NCI-H146 treated with DMSO at 0.1 percent for 48 hours (cell line): ENCODE measurements at regions not wholly inside any gene's neighbourhood (a gene's known extent, or its start where the extent isn't known, plus 50 kb on each side); places are given as distances from the start of the nearest gene placed in this dataset.
"Not testable (repeated sequence)": the region's sequence is repeated elsewhere in the genome, so short reads cannot be mapped to it uniquely, and the experiment has no call there.

Source experiments
- DNase-seq: peaks from one replicate; lab custom pipeline; 2025; ENCODE audit not compliant: unreplicated experiment; lab: John Stamatoyannopoulos, UW

DNA sequence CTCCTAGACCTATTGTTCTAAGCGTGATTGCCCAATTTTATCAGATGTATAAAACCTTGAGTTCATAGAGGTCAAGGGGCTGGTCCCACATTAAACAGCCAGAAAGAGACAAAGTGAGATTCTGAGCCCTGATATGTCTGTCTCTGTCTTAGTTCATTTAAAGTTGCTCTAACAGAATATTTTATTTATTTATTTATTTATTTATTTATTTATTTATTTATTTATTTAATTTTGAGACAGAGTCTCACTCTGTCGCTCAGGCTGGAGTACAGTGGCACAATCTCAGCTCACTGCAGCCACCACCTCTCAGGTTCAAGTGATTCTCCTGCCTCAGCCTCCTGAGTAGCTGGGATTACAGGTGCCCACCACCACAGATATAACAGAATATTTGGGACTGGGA is 1999.6 kb upstream of the WWC1 start:
- not testable (repeated sequence) for DNase-seq

DNA sequence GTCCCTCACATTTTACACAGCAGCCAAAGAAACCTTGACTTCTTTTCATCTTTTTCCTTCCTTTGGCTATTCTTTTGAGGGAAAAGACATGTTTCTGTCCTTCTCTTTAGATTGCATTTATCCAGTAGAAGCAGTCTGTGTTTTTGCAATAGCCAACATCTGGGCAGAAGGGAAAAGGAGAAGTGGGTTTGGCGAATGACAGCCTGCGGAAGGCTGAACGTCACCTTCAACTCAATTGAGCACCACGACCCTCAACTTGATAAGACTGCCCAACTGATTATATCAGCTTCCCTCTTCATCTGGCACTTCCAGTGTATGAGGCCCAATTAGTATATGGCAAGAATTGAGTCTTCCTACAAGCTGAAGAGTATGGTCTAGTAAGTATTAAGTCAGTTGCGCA is 1997.6 kb upstream of the WWC1 start:
- DNase-seq = no peak

DNA sequence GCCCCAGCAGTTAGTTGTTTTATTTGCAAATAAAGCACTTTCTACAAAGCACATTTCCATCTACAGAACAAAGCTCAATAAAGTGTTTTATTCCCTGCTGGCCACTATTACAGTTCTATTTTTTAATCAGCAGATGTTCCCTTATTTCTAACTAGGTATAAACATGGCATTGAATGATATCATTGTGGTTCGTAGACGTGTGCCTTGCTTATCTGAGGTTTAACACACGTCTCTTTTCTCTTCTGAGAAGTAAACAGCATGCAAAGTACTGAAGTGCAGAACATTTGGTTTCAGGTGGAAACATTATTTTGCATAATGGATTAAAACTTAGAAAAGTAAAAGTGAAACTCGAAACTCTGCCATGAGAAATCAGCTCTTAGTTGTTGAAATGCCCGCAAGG is 1989.3 kb upstream of the WWC1 start:
- no peak for DNase-seq

DNA sequence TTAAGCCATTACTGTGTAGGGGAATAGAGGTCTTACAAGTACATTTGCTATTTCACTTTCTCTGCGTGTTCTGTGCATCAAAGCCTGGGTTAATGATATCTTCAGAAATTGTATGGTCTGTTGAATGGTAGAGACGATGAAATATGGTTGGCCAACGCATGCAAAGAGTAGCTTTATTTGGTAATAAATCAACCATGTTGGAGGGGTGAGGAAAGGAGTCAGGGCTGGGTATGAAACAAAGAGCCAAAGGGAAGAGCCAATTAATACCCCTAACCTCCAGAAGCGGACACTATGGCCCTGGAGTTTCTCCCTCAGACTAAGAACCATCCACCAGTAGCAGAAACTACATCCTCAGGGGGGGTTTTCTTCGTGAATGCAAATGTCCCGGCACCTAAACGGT is 1974.0 kb upstream of the WWC1 start:
- DNase-seq = no peak

DNA sequence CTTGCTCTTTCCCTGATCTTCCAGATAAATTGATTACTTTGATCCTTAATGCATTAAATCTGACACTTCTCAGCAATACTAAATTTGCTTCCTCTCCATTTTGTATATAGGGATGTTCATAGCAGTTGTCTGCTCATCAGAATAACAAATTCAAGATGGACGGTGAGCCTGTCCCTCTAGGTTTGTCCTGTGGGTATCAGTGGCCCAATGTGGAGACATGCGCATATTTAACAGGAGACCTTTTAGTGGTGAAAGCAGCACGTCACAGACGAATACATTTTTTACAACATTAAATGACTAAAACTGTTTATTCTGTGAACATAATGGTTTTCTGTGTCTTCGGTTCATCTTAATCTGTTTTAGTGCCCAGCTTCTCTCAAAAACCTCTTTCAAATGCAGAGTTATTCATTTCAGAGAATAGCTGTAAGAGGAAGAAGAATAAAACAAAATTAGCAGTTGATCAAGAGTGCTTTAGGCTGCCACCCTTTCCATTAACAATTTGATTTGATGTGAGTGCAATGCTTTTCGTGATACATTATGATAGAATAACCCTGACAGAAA is 1970.4 kb upstream of the WWC1 start:
- DNase-seq = no peak

DNA sequence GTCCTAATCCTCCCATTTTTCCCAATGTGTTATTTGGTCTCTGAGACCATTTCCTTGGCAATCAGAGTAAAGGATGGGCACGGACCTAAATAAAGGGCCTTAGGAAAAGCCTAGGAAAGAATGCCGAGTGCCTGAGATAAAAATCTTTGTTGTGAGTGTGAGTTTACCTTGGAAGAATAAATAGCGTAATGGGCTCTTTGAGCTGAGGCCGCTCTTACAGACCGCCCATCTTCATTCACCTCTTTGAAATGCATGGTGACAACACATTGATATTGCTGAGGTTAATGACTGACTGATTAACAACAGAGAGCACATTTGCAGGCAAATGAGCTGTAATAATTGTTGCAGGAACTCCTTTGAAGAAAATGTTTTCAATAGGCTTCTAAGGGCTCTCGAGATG is 1967.1 kb upstream of the WWC1 start:
- DNase-seq = no peak

DNA sequence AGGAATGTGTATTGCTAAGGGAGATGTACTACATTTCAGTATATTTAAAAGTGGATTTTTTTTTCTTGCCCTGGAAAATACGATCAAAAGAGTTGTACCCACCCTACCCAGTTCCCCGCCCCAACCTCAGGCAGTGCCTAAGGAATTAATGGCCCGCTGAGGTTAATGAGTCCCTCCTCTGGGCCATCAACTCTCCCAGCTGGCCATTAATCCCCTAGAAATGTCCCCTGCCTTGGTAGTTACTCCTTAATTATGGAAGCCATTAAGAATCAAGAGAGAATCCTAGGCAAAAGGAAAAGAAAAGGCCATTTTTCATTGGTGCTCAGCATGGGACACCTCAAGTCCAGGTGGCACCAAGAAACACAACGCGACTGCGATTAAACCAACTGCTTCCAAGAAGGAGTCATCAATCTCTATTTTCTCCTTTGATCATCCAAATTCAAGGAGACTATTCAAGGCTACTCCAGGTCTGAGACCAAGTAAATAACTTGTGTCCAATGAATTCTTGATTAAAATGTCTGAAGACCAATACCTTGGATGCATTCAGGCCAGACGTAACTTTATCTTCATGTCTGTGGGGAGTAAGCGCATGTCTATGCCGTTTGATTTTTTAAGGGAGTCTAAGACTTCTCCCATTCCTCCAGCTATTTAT is 1962.2 kb upstream of the WWC1 start:
- no peak for DNase-seq

DNA sequence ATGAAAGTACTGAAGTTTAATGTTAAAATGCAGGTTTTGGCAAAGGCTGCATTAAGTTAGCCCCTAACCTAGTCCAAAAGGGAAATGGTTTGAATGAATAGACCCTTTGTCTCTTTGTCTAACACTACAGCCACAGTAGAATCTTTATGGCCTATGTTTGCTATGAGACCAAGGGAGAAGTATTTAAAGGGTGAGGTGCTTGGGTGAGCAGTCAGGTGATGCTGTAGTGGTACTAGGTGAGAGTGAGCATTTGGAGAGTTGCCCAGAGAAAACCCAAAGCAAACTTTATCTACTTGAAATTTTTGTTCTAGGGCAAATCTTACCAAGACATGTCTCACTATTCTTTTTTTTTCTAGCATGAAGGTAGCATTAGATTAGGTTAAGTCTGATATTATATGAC is 1961.4 kb upstream of the WWC1 start:
- no peak for DNase-seq

DNA sequence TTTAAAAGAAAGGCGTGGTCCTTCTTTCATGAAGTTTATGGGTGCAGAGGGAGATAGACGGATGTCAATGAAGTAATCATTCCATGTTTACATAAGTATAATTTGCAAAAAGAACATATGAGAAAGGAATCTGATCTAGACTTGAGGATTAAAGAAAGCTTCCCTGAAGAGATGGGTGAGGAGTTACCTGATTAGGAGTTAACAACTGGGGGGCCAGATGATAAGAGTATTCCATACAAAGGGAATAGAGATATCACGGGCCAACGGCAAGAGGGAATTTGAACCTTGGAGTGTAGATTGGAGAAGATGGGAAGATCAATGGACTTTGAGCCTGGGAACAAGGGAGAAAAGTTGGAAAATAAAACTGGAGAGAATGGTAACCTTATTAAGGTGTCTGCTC is 1959.9 kb upstream of the WWC1 start:
- DNase-seq = no peak

DNA sequence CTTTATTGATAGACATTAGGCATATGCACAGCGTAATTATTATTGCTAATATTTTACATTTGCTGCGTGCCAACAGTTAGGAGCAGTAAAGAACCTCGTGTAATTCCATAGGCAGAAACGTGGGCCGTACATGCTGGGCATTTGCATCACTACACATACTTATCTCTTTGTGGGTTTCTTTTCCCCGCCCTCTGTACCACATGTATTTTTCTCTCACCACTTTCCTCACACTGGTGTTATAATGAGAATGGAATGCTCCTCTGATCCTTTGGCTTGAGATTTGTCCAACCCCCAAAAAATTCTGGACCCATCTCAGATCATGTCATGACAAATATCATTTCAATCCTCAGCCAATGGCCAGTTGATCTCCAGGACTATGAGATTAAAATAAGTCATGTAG is 1952.6 kb upstream of the WWC1 start:
- no peak for DNase-seq

DNA sequence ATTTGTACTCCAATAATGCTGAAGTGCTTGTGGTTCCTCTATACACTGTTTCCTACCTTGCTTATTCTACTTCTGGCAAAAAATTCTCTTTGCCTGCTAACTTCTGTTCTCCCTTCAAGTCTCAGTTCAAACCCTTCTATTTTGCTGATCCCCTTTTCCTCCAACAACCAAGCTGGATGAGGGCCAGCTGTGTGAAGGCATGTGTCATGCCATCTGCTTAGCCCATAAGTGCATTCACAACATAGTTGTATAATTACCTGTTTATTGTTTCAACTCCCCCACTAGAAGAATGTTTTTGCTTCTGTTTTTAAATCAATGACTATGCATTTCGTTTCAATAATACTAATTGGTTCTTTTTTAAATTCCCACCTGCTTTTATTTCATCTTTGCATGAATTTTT is 1951.4 kb upstream of the WWC1 start:
- DNase-seq = no peak

DNA sequence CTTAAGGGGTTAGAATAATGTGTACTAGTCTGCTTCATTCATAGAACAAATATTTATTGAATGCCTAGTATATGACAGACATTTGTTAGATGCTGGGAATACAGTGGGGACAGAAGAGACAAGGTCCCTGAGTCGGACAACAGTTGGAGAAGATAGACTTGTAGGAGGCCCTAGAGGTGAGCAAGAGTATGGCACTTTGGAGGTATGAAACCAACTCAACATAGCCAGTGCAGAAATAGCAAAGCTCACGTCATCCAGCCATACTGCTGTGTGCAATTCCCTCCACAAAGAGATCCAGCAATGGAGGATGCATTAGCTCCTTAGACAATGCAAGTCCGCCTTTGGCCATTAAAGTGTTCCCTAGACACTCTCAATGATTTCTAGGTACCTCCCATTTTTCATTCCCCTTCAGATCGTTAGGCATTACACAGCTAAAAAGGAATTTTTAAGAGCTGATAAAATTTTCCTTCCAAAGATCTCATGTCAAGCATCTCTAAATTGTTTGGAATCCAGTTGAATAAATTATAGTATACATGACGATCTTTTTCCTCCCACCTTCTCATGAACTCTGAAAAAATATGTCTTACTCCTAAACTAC is 1949.6 kb upstream of the WWC1 start:
- DNase-seq = no peak

DNA sequence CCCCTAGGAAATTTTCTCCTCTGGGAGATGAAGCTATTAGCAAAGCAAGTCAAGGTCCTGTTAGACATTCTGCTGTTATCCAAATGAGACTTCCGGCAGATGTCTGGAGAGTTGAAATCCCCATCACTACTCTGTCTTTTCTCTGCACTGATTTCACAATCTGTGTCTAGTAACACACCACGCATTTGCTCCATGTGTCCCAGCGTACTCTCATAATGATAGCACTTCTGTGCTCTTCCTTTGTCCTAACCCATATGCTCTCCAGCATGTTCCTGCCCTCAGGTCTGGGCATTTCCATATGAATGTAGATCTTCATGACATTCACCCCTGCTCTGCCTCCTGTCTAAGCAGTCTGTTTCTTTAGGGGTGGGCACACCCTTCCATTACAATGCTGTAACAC is 1949.0 kb upstream of the WWC1 start:
- no peak for DNase-seq

DNA sequence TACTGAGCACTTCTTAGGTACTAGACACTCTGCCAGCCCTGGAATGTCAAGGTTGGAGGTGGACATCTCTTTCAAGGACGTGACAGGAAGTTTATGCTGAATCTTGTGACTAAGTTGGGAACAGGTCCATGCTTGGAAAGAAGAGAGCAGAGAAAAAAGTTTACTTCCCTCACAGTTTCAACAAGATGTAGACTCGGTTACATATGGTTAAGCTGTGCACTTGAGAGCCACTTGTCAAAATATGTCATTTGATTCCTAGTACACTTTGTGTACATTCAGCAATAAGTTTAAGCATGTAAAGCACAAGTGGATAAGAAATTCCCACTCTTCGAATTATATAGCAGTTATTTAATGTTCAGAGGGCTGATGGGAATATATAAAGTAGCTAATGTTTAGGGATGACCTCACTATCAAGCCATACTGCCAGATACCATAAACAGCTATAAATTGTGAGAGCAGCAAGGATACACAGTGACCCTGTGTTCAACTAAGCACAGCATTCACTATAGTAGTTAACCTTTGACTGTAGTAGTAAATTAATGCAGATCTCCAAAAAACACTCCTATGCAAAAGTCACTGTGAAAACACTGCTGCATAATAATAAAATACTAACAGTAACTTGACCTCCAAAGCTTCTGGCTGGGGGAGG is 1944.6 kb upstream of the WWC1 start:
- DNase-seq = no peak

DNA sequence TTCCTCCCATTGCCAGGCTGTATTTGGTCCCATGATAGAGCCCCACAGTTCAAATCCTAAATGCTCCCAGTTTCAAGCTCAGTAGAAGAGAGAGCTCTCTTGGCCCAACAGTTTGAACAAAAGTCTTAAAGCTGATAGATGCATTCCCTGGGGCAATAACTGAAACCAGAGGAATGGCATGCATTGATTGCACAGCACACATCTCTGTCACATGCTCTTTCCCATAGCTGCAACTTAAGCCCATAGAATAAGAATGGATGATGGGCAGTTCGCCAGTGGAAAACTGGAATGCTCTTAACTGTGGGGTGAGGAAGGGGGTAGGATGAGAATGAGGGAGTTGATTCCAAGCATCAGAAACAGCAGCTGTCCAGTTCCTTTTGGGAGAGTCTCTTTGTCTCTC is 1942.4 kb upstream of the WWC1 start:
- no peak for DNase-seq

DNA sequence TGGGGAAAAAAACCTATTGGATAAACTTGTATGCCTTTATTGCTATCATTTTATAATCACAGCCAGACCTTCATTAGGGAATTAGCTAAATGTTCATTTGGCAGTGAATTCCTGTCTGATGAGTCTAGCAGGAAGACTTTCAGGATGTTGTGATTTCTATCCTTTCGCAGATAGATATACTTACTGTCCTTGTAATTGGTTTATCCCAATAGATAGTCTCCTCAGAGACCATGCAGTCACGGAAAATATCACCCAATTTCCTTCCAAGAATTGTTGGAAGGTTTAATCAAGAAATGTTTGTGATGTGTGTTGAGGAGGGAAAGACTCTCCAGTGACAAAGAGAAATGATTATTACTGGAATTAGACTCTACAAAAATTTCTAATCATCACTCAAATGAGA is 1937.9 kb upstream of the WWC1 start:
- no peak for DNase-seq

DNA sequence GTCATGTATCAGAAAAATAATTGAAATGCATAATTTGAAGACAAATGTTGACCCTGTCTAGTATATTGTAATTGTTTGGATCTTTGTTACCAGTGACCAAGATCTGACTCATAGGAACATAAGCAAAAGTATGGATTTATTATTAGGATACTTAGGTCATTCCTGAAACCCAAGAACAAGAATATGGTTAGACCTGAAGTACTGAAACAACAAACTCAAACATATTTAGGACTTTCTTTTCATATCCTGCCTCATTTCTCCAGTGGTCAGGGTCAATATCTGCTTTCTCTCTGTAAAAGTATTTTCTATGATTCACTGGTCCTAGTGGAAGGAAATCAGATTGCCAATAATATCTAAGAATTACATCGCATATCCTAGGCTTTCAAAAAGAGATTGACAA is 1937.1 kb upstream of the WWC1 start:
- DNase-seq = no peak

DNA sequence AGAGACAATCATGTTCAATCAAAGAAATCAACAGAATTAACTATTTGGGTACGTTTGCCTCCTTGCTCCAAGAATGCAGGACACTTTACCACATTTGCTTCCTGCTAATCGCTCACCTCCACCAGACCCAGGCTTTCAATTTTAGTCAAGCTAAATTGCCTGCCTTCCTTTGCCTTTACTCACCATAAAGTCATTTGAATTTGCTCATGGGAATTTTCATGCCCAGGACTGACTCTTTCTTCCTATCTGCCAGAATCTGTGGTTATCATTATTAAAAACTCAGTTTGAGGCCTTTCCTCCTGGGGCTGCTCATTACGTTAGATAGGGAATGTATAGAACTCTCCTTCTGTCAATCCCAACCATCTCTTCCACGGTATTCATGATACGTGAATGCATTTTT is 1935.3 kb upstream of the WWC1 start:
- DNase-seq = no peak

DNA sequence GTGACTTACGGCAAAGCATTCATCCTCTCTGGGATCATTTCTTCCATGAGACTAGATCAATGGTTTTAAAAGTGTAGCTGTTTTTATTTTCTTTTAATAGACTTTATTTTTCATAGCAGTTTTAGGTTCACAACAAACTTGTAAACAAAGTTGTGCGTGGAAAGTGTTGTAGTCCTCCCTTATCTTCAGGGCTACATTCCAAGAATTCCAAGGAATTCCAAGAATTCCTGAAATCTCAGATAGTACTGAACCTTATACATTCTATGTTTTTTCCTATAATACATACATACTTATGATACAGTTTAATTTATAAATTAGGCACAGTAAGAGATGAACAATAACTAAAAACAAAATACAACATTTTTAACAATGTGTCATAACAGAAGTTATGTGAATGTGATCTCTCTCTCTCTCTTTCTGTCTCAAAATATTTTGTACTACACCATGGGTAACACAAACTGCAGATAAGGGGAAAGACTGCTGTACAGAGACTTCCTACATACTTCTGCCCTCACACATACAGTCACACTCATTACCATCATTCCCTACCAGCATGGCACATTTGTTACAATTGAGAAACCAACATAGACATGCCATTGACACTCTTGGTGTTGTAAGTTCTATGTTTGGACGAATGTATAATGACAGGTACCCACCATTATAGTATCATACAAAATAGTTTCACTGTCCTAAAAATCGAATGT is 1933.2 kb upstream of the WWC1 start:
- no peak for DNase-seq

DNA sequence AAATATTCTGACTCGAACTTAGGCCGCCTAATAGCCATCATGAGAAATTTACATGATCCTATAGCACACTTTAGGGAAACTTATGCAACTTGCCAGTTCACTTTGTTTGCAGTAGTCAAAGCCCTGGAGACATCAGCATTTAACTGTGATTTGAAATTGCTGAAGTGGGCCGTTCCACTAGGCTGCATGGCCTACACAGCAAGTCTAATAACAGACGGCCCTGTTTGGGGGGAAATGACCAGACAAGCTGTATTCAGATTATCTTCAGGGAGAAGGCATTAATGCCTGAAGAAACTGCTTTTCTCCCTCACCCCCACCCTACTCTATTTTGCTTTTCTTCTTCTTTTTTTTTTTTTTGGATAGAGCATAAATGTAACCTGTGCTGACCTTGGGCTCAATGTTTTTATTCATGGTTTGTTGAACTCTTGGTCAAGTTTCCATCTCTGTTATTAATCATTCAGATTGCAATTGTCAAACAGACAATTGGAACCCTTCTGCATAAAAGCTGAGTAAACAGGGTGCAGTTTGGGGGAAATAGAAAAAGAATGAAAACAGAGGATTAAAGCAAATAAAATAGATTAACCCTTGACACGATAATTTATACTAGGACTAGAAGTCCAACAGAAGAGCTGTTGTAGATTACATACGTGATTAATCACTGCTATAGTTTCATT is 1928.2 kb upstream of the WWC1 start:
- no peak for DNase-seq

DNA sequence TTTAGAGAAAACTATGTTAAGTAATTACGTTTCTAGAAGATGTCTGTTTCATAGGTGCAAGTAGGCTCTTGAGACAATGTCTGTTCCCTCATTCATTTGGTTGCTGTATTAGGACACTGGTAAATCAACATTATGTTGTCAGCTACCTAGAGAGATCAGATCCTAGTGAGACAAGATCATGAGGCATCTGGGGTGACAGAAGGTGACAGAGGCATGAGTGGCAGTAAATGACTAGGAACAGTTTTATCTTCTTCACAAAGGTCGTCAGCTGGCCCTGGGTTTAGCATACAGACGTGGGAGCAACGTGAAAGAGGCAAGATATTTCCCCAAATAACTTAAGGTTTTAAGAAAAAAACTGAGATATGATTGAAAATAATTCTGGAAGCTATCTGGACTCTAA is 1926.3 kb upstream of the WWC1 start:
- DNase-seq = no peak
